ENCODE measurements at regions not wholly inside any gene's neighbourhood (a gene's known extent, or its start where the extent isn't known, plus 50 kb on each side); places are given as distances from the start of the nearest gene placed in this dataset.
"Not testable (repeated sequence)": the region's sequence is repeated elsewhere in the genome, so short reads cannot be mapped to it uniquely, and the experiment has no call there.

DNA sequence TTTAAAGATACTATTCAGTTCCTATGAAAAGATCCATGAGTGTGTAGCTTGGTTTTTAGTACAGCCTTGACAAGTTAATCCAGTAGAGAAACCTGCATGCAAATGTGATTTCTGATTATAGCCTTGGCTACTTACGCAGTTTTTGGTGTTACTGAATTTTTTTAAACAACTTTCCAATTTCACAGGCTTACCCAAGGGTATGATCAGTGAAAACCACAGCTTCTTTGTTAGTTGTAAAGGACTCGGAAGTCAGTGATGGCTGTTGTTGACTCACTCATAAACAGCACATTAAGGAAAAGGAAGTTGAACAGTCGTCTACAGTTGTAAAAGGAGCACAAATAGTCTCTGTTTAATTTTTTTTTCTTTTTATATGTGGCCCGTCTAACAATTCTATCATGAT lies 924.6 kb upstream of the ADAMTS5 start:
- not testable (repeated sequence) for DNase-seq (ENCODE audit: low spot score)

DNA sequence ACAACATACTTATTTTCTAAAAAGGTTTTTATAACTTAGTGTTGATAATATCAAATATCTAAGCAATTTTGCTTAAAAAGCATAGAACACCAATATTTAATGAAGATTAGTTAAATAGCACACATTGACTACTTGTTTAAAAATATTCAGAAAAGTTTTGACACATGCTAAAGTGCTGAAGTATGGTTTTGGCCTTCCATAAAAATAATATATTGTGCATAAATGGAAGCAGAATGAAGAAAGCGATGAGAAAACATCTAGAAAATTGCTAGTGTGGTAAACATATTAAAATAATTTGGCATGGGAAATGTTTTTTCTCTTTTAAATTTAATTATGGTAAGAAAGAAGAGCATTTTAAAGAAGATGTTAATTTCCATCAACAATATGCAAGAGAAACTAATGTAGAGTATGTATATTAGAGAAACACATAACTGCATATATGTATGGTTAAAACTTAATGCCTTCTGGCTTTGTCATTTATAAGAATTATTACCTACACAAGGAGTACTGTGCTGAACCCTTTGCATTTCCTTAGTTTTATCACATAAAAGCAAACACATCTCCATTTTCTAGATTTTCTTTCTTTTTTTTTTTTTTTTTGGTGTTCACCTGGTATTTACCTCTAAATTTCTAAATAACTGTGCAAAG lies 921.0 kb upstream of the ADAMTS5 start:
- DNase-seq (ENCODE audit: low spot score), result not testable (repeated sequence)

DNA sequence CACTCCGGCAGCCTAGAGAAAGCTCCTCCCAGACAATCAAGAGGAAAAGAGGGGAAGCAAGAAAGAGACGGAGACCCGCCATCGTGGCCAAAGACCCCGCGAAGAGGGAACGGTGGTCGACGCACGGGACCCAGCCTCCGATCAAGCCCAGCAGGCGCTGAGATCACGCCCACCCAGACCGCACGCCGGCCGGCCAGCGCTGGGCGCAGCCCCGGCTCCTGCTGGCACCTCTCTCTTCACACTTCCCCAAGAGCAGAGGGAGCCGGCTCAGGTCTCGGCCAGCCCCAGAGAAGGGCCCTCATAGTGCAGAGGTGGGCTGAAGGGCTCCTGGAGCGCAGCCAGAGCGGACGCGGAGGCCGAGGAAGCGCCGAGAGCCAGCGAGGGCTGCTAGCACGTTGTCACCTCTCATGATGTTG lies 918.4 kb upstream of the ADAMTS5 start:
- no peak for DNase-seq (ENCODE audit: low spot score)

DNA sequence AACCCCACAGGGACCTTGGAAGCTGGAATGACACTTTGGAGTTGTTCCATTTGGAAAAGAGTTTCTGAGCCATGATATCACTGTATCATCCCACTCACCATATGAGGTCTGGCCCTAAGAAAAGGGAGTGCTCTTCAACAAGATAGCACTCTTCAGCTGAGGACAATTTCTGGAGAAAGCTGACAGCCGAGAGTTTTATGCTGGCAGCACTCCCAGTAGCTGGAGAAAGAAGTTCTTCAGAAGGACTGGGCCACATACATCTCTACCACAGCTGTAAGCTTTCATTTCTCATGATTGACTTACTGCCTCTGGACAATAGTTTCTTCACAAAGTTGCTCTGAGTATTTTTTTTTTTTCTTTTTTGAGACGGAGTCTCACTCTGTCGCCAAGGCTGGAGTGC lies 914.4 kb upstream of the ADAMTS5 start:
- not testable (repeated sequence) for DNase-seq (ENCODE audit: low spot score)

DNA sequence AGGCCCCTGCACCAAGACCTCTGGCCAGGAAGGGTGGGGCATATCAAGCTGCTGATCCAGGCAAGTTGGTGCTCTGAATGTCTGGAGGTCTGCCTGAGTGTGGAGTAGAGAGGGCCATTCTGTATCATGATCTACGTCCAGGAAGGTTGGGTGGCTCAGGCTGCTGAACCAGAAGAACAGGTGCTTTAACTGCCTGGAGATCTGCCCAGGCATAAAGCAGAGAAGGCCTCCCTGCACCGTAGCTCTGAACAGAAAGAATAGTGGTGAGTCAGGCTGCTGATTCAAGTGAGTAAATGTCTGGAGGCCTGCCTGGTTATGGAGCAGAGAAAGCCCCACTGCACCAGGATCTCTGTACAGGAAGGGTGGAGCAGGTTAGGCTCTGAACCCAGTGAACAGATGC lies 905.5 kb upstream of the ADAMTS5 start:
- DNase-seq (ENCODE audit: low spot score), result not testable (repeated sequence)

DNA sequence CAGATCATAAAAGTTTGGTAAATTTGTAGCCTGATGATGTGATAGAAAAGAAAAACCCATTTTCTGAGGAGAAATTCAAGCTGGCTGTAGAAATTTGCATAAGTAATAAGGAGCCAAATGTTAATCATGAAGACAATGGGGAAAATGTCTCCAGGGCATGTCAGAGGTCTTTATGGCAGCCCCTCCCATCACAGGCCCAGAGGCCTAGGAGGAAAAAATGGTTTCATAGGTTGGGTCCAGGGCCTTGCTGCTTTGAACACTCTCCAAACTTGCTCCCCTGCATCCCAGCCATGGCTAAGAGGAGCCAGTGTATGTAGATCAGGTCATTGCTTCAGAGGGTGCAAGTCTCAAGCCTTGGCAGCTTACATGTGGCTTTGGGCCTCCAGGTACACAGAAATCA lies 903.9 kb upstream of the ADAMTS5 start:
- DNase-seq (ENCODE audit: low spot score), result not testable (repeated sequence)

DNA sequence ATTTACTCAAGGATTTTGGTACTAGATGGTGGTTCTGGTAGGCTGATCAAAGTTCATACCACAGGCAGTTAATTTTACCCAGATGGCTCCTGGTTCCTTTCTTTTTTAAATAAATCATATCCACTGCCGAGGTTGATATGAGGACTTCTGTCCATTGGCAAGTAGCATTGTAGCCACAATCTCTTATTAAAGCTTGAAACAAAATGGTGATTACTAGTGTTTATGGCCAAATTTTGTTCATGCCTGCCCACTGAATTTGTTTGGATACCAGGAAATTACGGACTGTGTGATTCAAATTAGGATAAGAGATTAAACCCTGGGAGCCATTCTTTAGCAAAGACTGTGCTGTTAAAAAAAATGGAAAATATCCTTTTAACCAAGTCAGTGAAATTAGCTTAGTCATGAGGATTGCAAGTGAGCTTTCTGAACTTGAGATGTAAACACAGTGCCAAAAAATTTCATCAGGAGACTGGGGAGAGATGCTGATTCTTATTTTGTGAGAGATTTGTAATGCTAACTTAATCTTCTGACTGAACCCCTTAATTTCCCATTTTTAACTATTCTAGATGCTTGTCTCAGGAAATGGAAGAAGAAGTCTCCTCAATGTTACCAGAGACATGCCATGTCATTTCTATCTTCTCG lies 893.5 kb upstream of the ADAMTS5 start:
- not testable (repeated sequence) for DNase-seq (ENCODE audit: low spot score)

DNA sequence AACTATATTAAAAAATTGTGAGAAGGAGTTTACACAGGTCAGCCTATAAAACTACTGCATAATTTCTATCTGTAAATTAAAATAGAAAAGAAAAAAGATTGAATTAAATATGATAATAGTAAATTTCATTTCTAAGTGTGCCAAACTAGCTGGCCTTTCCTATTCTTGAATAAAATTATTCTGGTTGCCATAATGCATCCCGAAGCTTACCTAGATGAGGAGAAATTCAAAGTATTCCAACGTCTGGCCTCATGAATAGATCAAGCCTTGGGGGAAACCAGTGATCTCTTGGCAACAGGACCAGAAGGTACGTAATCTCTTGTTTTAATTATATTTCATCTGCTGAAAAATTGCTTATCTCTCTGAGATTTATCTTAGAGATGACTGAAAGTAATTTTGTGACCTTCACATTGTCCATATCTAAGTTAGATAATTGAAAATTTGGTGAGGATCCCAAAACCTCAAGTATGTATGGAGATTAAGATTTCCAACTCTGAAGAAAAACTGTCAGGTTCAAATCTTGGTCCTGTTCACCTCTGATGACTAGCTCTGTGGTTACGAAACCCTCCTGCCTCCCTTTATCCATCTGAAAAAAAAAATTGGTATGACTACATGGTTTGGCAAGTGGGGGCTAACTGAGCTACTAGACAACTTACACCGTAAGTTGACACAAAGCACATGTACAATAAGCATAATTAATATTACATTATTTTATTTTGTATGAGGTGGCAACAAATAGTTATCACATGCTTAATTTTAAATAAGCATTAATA lies 891.4 kb upstream of the ADAMTS5 start:
- DNase-seq (ENCODE audit: low spot score), result not testable (repeated sequence)

DNA sequence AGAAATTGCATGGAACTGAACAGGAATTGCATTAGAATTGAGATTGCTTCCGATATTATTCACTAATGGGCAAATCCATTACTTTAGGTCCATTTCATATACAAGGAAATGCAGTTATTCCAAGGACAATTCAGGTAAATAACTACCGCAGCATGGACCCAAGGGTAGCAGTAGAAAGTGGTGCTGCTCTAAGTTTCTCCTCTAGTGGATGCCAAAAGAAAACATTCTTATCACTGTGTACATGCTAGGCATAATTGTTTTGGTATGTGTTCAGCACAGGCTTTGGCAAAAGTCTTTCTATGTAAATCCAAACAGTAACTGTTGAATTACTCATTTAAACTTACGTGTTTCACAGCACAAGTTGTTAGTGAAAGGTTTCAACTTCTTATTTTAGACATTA lies 890.1 kb upstream of the ADAMTS5 start:
- not testable (repeated sequence) for DNase-seq (ENCODE audit: low spot score)

DNA sequence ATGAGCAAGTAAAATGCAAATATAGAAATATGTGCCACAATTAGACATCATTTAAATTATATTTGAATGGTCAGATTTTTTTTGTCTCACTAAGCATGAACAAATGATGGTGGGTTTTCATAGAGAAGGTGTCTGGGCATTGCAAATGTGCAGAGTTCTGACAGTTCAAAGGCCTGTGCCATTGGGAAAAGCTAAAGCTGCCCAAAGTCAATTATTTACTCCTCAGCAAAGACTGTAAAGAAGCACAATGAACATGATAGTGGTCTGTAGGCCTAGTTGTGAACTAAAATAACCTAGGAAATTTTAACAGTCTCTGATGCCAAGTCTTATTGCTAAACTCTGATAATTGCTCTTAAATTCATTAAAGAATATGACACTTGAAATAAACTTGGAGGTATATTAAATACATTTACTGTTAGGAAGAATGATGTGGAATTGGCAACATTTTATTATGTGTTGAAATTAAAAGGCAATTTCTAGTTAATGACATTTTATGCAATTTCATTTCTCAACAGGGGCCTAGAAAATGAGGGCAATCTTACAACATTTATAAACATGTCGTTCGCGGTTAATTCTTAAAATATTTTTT lies 874.3 kb upstream of the ADAMTS5 start:
- no peak for DNase-seq (ENCODE audit: low spot score)

DNA sequence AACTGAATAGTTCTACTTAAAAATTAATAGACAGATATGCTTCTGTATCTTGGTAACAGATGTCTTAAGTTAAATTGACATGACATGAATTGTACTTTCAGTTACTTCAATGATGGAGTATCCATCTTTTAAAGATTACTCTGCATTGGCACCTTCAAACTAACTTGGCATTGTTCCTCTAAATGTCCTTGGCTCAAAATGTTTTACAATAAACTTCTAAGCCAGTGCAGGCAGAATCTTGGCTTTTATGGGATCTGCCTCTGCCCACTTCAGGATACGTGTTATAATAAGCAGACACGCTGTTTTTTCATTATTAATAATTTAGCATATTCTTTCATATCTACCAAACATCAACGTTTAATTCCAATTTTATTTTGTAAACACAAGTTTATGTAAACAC lies 873.4 kb upstream of the ADAMTS5 start:
- DNase-seq (ENCODE audit: low spot score), result no peak

DNA sequence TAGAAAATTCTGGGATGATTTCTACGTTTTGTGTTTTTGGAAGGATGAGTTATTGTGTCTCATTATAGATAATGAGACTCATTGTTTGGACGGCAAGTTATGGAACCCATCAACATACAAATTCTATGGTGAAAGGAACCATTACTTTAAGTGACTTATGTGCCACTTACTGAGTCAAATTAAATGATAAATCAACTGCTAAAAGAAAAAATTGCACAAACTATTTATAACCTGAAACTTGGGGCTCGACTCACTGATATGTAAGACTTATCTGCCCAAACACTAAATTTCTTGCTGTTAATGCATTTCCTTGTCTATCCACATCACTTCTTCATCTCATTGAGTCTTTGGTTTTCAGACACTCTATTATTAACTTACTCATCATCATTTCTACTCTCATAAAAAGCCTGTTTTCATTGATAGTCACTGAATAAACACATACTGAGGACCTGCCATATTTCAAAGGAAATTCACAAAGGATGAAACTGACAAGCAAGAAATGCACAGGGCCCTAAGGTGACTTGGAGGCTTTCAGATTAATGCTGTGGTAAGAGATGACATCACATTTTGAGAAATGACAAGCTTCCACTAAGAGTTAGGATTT lies 872.7 kb upstream of the ADAMTS5 start:
- no peak for DNase-seq (ENCODE audit: low spot score)

DNA sequence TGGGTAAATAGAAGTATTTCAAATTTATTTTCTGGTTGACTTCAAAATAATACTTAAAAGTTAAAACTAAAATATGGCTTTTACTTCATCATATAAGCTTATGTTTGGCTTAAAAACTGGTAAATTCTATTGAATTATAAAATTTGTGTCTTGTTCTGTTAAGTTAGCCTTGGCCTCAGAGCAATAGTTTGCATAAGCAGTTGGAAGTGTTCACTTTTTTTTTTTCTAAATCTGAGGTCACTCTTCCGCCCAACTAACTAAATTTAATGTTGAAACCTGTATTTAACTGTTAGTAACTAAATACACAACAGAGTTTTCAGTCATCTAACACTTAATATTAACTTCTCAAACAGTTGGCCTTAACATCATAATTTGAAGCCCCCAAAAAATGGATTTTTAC lies 871.7 kb upstream of the ADAMTS5 start:
- no peak for DNase-seq (ENCODE audit: low spot score)

DNA sequence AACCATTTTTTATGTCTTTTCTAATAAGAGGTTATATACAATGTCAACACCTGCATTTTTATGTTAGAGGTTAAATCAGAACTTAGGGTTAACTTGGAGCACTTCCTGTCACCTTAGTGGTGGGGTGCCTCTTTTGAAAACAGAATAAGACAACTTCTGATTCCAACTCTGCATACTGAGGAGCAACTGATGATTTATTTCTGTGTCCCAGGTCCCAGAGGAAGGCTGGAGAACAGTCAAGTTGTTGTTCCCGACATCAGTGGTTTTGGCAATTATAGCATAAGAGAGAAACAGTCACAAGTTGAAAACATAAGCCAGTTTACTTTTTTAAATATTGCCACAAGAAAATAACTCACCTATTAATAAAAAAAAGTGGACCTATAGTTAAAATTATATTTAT lies 871.0 kb upstream of the ADAMTS5 start:
- DNase-seq (ENCODE audit: low spot score), result no peak

DNA sequence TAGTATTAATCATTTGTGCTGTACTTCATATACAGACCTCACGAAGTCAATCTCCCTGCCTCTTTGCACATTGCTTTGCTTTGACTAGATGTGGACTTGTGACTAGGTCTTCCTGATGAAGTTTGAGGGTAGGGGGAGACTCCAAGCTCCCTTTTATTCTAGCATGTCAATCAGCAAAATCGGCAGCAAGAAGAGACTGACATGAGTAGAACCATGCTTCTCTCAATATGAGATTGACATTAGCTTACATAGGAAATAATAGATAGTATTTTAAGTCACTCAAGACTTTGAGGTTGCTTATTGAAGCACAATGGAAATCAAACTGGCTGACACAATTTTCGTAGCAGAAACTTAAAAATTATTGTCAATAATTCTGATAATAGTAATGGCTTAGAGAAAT lies 866.4 kb upstream of the ADAMTS5 start:
- no peak for DNase-seq (ENCODE audit: low spot score)

DNA sequence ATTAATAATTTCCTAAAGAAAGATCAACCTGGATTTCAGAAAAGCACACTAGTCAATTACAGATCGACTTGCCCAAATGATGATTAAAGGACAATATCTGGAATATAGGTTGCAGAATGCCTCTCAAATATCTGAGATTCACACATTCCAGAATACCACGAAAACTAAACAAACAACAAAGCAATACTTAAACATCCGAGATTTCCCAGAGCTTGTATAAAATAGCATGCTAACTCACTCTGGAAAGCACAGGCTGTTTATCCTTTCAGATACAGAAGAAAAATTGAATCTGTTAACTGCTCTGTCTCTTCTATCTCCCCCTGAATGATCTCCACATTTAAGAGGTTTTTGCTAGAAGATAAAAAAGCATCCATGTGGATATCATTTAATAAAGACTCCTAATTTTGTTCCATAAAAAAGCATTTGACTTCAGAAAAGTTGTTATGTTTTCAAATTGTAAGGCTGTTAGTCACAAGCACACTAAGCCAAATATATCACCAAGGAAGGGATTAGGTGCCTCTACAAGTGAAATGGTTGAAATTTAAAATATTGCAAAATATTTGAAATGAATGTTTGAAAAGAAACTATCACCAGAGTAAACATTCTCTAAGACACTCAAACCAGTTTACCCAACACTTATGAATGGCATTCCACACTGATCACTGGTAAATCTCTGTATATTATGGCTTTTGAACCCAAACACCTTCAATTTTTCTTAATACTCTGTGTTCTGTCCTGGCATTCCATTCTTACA lies 865.1 kb upstream of the ADAMTS5 start:
- DNase-seq (ENCODE audit: low spot score), result no peak

DNA sequence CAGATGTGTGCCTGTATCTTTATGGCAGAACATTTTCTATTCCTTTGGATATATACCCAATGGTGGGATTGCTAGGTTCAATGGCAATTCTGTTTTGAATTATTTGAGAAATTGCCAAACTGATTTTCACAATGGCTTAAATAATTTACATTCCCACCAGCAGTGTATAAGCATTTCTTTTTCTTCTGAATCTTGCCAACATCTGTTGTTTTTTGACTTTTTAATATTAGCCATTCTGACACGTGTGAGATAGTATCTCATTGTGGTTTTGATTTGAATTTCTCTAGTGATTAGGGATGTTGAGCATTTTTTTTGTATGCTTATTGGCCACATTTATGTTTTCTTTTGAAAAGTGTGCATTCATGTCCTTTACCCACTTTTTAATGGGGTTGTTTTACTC lies 864.3 kb upstream of the ADAMTS5 start:
- no peak for DNase-seq (ENCODE audit: low spot score)

DNA sequence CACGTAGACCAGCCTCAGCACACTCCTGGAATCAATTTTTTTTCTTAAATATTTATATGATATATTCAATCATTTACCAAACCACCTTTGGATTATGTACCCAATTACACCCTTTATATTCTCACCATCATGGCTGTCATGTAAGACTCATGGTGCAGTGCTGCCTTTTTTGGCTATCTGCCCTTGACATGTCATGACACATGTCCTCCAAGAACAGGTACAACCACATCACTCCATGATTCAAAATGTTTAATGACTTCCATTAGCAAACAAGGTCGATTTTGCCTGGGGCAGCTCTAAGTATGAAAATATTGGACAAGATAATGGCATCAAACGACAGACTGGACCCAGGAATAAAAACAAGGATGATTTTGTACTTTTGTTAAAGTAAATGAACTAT lies 861.1 kb upstream of the ADAMTS5 start:
- DNase-seq (ENCODE audit: low spot score), result no peak

DNA sequence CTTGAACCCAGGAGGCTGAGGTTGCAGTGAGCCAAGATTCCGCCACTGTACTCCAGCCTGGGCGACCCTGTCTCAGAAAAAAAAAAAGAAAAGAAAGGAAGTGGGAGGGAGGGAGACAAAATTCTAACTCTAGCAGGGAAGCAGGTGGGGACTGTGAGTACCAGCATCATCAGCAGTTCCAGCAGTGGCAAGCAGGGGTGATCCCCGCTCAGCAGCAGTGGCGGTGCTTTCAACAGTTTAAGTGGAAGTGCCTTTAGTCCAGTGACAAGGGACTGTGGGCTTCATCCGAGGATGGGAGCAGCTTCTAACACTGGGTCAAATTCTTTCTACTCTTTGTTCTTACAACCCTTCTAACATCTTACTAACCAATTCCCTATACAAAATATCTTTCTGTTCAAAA lies 858.1 kb upstream of the ADAMTS5 start:
- DNase-seq (ENCODE audit: low spot score), result no peak

DNA sequence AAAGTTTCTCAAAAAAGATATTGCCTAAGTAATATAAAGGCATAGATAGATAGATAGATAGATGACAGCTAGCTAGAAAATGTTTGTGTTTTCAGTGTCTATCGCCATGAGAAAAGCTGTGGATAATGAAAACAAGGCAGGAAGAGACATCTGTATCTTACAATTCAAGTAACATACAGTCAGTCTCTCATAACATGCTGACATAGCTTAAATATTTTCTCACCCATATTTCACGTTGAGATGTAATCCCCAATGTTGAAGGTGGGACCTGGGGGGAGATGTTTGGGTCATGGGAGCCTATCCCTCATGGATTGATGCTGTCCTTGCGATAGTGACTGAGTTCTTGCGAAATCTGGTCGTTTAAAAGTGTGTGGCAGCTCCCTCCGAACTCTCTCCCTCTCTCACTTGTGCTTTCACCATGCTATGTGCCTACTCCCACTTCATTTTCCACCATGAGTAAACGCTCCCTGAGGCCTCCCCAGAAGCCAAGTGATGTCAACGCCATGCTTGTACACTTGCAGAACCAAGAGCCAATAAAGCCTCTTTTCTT lies 856.8 kb upstream of the ADAMTS5 start:
- DNase-seq (ENCODE audit: low spot score), result no peak

DNA sequence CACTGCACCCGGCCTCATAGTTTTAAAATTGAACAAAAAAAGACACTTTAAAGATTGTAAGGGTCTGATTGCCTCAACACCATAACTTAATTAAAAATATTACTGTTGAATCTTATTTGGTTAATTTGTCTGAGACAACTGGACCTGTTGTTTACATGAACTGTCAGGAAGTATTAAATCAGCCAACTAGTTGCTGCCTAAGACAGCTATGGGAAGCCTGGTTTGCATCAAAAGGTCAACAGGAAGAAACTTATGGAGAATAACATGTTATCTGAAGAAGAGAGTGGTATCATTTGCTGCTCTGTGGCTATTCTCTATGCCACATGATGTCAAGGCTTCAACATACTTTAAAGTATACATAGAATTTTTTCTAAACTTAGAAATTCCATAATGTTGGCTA lies 853.5 kb upstream of the ADAMTS5 start:
- no peak for DNase-seq (ENCODE audit: low spot score)

Measured in cerebellar cortex (tissue), 1 donor.